Neuronal stem cell (in vitro differentiated cells): ENCODE measurements at regions not wholly inside any gene's neighbourhood (a gene's known extent, or its start where the extent isn't known, plus 50 kb on each side); places are given as distances from the start of the nearest gene placed in this dataset.

Experiments
- DNase-seq: peaks from one replicate; pipeline ENCODE4 v3.0.0-alpha.2; 2013; ENCODE audit warnings: low spot score
- H2AFZ ChIP-seq: one replicate; pipeline ENCODE4 v1.6.1; 2013; ENCODE audit warnings: mild to moderate bottlenecking, low read length, inconsistent platforms
- H2AK5ac ChIP-seq: 2 replicates; pipeline ENCODE4 v1.6.1; 2013; ENCODE audit warnings: low read depth, mild to moderate bottlenecking, inconsistent platforms, low read length, moderate library complexity, mixed read lengths
- H2BK120ac ChIP-seq: 2 replicates; pipeline ENCODE4 v1.6.1; 2013; ENCODE audit warnings: low read depth, mild to moderate bottlenecking, inconsistent platforms, low read length, moderate library complexity, mixed read lengths
- H2BK12ac ChIP-seq: one replicate; pipeline ENCODE4 v1.6.1; 2013; ENCODE audit warnings: low read length, inconsistent platforms
- H2BK15ac ChIP-seq: 2 replicates; pipeline ENCODE4 v1.6.1; 2013; ENCODE audit warnings: mild to moderate bottlenecking, low read length, inconsistent platforms, mixed read lengths
- H2BK5ac ChIP-seq: one replicate; pipeline ENCODE4 v1.6.1; 2013; ENCODE audit warnings: inconsistent platforms, mild to moderate bottlenecking, low read length, moderate library complexity
- H3K14ac ChIP-seq: one replicate; pipeline ENCODE4 v1.6.1; 2013; ENCODE audit warnings: low read length, inconsistent platforms
- H3K18ac ChIP-seq: 2 replicates; pipeline ENCODE4 v1.6.1; 2013; ENCODE audit warnings: low read length, inconsistent platforms
- H3K23ac ChIP-seq: 2 replicates; pipeline ENCODE4 v1.6.1; 2013; ENCODE audit warnings: low read depth, mild to moderate bottlenecking, mixed read lengths, low read length, inconsistent platforms; ENCODE audit not compliant: poor library complexity
- H3K27ac ChIP-seq: replicated peaks from 3 replicates; pipeline ENCODE4 v1.5.1; 2013; ENCODE audit warnings: low read length, inconsistent platforms
- H3K27me3 ChIP-seq, 3 experiments: 2 replicates each; pipeline ENCODE4 v1.6.1; 2013; ENCODE audit warnings: low read length in 3 of 3, mild to moderate bottlenecking in 2 of 3, inconsistent platforms in 1 of 3, low read depth in 1 of 3, mixed read lengths in 1 of 3, moderate library complexity in 1 of 3; ENCODE audit not compliant: control insufficient read depth in 3 of 3, insufficient read depth in 3 of 3
- H3K36me3 ChIP-seq, 2 donors: replicated peaks in 1 of 2; 2 replicates each; pipeline ENCODE4 v1.6.1; 2013; ENCODE audit warnings: low read length in 2 of 2; ENCODE audit not compliant: control insufficient read depth in 2 of 2, insufficient read depth in 2 of 2
- H3K4ac ChIP-seq: 2 replicates; pipeline ENCODE4 v1.6.1; 2013; ENCODE audit warnings: inconsistent platforms, mild to moderate bottlenecking, low read length, moderate library complexity
- H3K4me1 ChIP-seq, 2 donors: 1 replicate in 1 of 2; 2 replicates in 1 of 2; pipeline ENCODE4 v1.6.1; 2013; ENCODE audit warnings: low read length in 2 of 2, low read depth in 1 of 2; ENCODE audit not compliant: control insufficient read depth in 2 of 2, insufficient read depth in 1 of 2
- H3K4me2 ChIP-seq: one replicate; pipeline ENCODE4 v1.6.1; 2013; ENCODE audit warnings: mild to moderate bottlenecking, low read length, inconsistent platforms; ENCODE audit not compliant: insufficient read depth, poor library complexity, severe bottlenecking
- H3K4me3 ChIP-seq, 2 donors: 2 replicates each; pipeline ENCODE4 v1.5.1; 2013; ENCODE audit warnings: low read length in 2 of 2, mild to moderate bottlenecking in 2 of 2, inconsistent platforms in 1 of 2, moderate library complexity in 1 of 2
- H3K79me1 ChIP-seq: one replicate; pipeline ENCODE4 v1.6.1; 2013; ENCODE audit warnings: low read depth, mild to moderate bottlenecking, inconsistent platforms, low read length, moderate library complexity
- H3K9ac ChIP-seq: one replicate; pipeline ENCODE4 v1.6.1; 2013; ENCODE audit warnings: mild to moderate bottlenecking, low read depth, low read length, inconsistent platforms; ENCODE audit not compliant: poor library complexity
- H3K9me3 ChIP-seq, 2 donors: replicated peaks in 1 of 2; 2 replicates each; pipeline versions ENCODE3 to v1.6.1; 2013; ENCODE audit warnings: low read length in 2 of 2, mild to moderate bottlenecking in 2 of 2, inconsistent platforms in 1 of 2, low read depth in 1 of 2, mixed read lengths in 1 of 2, moderate library complexity in 1 of 2; ENCODE audit not compliant: control insufficient read depth in 2 of 2, insufficient read depth in 1 of 2
- H4K8ac ChIP-seq: one replicate; pipeline ENCODE4 v1.6.1; 2013; ENCODE audit warnings: low read depth, mild to moderate bottlenecking, inconsistent platforms, low read length, moderate library complexity
- H4K91ac ChIP-seq: one replicate; pipeline ENCODE4 v1.6.1; 2013; ENCODE audit warnings: low read length, low read depth, mild to moderate bottlenecking, inconsistent platforms; ENCODE audit not compliant: poor library complexity
- WGBS, 2 donors: extraction: QIAGEN DNeasy Blood & Tissue Kit; methylation state at CpG; one replicate each; pipeline ENCODE4 v1.1.7; 2013; ENCODE audit warnings: missing lambda C conversion rate in 2 of 2, mixed read lengths in 1 of 2; ENCODE audit not compliant: insufficient read length in 2 of 2, insufficient replicate concordance in 1 of 2; ENCODE audit errors: extremely low coverage in 2 of 2; 5-methylcytosine and 5-hydroxymethylcytosine counted together

DNA sequence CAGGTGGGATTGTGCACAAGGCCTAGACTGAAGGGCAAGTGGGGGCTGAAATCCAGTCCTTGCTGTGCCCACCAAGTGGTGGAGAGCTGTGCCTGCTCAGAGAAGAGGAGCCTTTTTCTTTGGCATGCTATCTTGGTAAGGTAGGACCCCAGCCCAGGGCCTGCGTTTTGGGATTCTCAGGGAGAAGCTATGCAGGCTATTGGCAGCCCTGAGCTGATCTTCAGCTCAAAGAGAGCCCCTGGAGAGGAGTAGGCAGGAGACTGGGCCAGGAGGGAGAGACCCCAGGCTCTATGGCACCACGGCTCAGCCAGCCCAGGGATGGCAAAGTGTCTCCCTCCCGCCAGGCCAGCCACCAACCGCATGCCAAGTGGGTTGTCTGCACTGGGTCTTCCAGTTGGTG, 119.2 kb upstream of the PCBD1 start:
- Histone ChIP-seq H3K9me3 (no peaks in the 10 kb centered on the region), H2BK5ac (no peak overlapping the region), H4K91ac (no peak overlapping the region), H3K79me1 (no peaks in the 10 kb centered on the region), H3K36me3 (no peaks in the 10 kb centered on the region), H3K4ac (no peak overlapping the region), H3K14ac (no peak overlapping the region), H3K23ac (no peak overlapping the region), H3K18ac (peak overlapping the region; percentile 4), H2AFZ (no peak overlapping the region), H3K27me3 (no peaks in the 10 kb centered on the region), H3K27ac (no peak overlapping the region), H3K4me3 (no peak overlapping the region), H2AK5ac (peak overlapping the region; percentile 13), H2BK120ac (no peak overlapping the region), H3K4me2 (no peak overlapping the region), H2BK12ac (no peak overlapping the region), H2BK15ac (no peak overlapping the region), H3K4me1 (peaks cover 0 to 19% of the 10 kb centered on the region in 2 donors), H4K8ac (no peak overlapping the region), H3K9ac (no peak overlapping the region)
- WGBS, 2 donors: no CpG with 5 or more reads among the region's 4 CpGs
- DNase-seq: no peak

DNA sequence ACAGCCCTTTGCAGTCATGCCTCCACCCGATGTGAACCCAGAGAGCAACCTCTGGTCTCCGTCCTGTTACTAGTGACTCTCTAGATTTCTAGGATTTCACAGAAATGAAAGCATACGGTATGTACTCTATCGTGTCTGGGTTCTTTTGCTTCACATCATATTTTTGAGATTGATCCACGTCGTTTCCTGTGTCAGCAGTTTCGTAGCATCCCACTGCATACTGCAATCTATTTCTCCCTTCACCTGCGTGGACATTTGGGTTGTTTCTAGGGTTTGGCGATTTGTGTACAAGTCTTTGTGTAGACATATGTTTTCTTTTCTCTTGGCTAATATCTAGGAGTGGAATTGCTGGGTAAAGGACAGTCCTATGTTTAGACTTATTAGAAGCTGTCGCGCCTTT, 119.8 kb upstream of the PCBD1 start:
- Histone ChIP-seq H3K14ac (no peak overlapping the region), H3K4me2 (no peak overlapping the region), H4K91ac (no peak overlapping the region), H3K79me1 (no peaks in the 10 kb centered on the region), H2BK120ac (no peak overlapping the region), H3K18ac (no peak overlapping the region), H2BK15ac (no peak overlapping the region), H3K23ac (no peak overlapping the region), H3K4ac (no peak overlapping the region), H3K27me3 (no peaks in the 10 kb centered on the region), H2AFZ (no peak overlapping the region), H3K36me3 (no peaks in the 10 kb centered on the region), H3K9ac (no peak overlapping the region), H3K4me1 (peaks cover 0 to 19% of the 10 kb centered on the region in 2 donors), H3K9me3 (no peaks in the 10 kb centered on the region), H4K8ac (no peak overlapping the region), H2BK5ac (no peak overlapping the region), H3K27ac (no peak overlapping the region), H3K4me3 (no peak overlapping the region), H2BK12ac (no peak overlapping the region), H2AK5ac (no peak overlapping the region)
- no CpG with 5 or more reads among the region's 11 CpGs for WGBS, 2 donors
- DNase-seq: no peak

DNA sequence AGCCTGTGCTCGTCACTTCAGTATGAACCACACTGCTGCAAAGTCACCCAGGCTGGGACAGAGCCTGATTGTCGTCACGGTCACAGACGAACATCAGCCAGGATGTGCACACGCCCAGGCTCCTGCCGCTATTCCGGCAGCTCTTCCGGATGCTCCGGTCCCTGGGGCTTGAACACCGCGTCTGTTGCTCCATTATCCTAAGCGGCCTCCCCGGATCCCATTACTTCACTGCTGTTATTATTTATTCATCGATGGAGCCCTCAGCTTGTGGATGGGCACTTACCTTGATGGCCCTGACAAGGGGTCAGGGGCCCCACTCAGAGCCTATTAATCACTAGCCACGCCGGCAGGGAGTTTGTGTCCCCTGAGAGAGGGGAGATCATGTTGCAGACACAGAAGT, 120.8 kb upstream of the PCBD1 start:
- H2BK120ac ChIP-seq: no peak overlapping the region
- H3K9me3 ChIP-seq: no peaks in the 10 kb centered on the region
- no peak overlapping the region for H3K23ac ChIP-seq
- H4K8ac ChIP-seq: no peak overlapping the region
- DNase-seq: no peak
- no peak overlapping the region for H2BK5ac ChIP-seq
- H3K27ac ChIP-seq: no peak overlapping the region
- no peak overlapping the region for H2BK12ac ChIP-seq
- H2BK15ac ChIP-seq: no peak overlapping the region
- H3K4me2 ChIP-seq: no peak overlapping the region
- H3K36me3 ChIP-seq: no peaks in the 10 kb centered on the region
- no peak overlapping the region for H4K91ac ChIP-seq
- no peak overlapping the region for H3K4ac ChIP-seq
- no peak overlapping the region for H3K14ac ChIP-seq
- H2AK5ac ChIP-seq: no peak overlapping the region
- H3K9ac ChIP-seq: no peak overlapping the region
- no peak overlapping the region for H2AFZ ChIP-seq
- WGBS, 2 donors: no CpG with 5 or more reads among the region's 16 CpGs
- H3K4me3 ChIP-seq: no peak overlapping the region
- H3K27me3 ChIP-seq: peaks cover 0 to 2% (median 0%) of the 10 kb centered on the region in 3 experiments
- H3K79me1 ChIP-seq: no peaks in the 10 kb centered on the region
- H3K4me1 ChIP-seq: peaks cover 0 to 18% of the 10 kb centered on the region in 2 donors
- H3K18ac ChIP-seq: peak overlapping the region; percentile 29

DNA sequence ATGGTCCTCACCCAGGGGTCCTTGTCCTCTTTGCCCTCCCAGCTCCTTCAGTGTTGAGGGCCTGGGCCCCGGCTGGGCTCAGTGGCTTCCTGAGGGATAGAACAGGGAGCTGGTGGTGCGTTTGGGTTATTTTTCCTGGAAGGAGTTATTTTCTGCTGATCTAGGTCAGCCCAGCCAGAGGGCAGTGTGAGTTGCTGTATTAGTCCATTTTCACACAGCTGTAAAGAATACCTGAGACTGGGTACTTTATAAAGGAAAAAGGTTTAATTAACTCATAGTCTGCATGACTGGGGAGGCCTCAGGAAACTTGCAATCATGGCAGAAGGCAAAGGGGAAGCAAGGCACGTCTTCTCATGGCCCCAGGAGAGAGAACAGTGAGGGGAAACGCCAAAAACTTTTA, 122.4 kb upstream of the PCBD1 start:
- no peak overlapping the region for H2AK5ac ChIP-seq
- WGBS, 2 donors: no CpG with 5 or more reads among the region's 4 CpGs
- no peak overlapping the region for H3K9ac ChIP-seq
- H3K36me3 ChIP-seq: no peaks in the 10 kb centered on the region
- H3K4me2 ChIP-seq: no peak overlapping the region
- no peak overlapping the region for H3K4ac ChIP-seq
- H2BK5ac ChIP-seq: no peak overlapping the region
- no peak overlapping the region for H2BK120ac ChIP-seq
- no peak overlapping the region for H3K4me3 ChIP-seq
- H3K23ac ChIP-seq: no peak overlapping the region
- no peak overlapping the region for H4K91ac ChIP-seq
- H3K9me3 ChIP-seq: no peaks in the 10 kb centered on the region
- H2AFZ ChIP-seq: no peak overlapping the region
- no peaks in the 10 kb centered on the region for H3K79me1 ChIP-seq
- peaks cover 0 to 4% (median 0%) of the 10 kb centered on the region in 3 experiments for H3K27me3 ChIP-seq
- H3K27ac ChIP-seq: no peak overlapping the region
- peaks cover 0 to 12% of the 10 kb centered on the region in 2 donors for H3K4me1 ChIP-seq
- DNase-seq: no peak
- H2BK12ac ChIP-seq: no peak overlapping the region
- H3K14ac ChIP-seq: no peak overlapping the region
- H4K8ac ChIP-seq: no peak overlapping the region
- no peak overlapping the region for H2BK15ac ChIP-seq
- H3K18ac ChIP-seq: no peak overlapping the region
